Stomach (tissue), 8 donors: ENCODE measurements at regions not wholly inside any gene's neighbourhood (a gene's known extent, or its start where the extent isn't known, plus 50 kb on each side); places are given as distances from the start of the nearest gene placed in this dataset.
A peak's percentile ranks its signal among the peaks of the same experiment; 100 is the strongest.

Experiments used
- DNase-seq, 2 donors: peaks; one replicate each; pipeline versions ENCODE4 v3.0.0 to v3.0.0-alpha.2; 2013 to 2019
- H3K27ac ChIP-seq, 5 donors: fragments of 200-600 bp in 4 of 5; sonication (generic) in 4 of 5; one replicate each; pipeline ENCODE4 v1.5.1; 2013 to 2019; ENCODE audit warnings: mild to moderate bottlenecking in 1 of 5, moderate library complexity in 1 of 5
- H3K27me3 ChIP-seq, 3 donors: fragments of 200-600 bp; sonication (generic); one replicate each; pipeline ENCODE4 v1.5.1; 2017 to 2019; ENCODE audit warnings: mixed run types in 1 of 3
- H3K36me3 ChIP-seq, 4 donors: fragments of 200-600 bp; sonication (generic); 1 replicate in 3 of 4; 2 replicates in 1 of 4; pipeline ENCODE4 v1.5.1; 2016 to 2019
- H3K4me1 ChIP-seq, 4 donors: fragments of 200-600 bp; sonication (generic); one replicate each; pipeline ENCODE4 v1.5.1; 2016 to 2019
- H3K4me3 ChIP-seq, 4 donors: fragments of 200-600 bp; sonication (generic) in 3 of 4; one replicate each; pipeline ENCODE4 v1.5.1; 2016 to 2019; ENCODE audit warnings: mild to moderate bottlenecking in 1 of 4
- H3K9me3 ChIP-seq, 4 donors: fragments of 200-600 bp; sonication (generic); one replicate each; pipeline ENCODE4 v1.5.1; 2016 to 2019
- CTCF ChIP-seq, 7 experiments: fragments of 450-650 bp in 4 of 7; fragments of 200-600 bp in 3 of 7; sonication (generic) in 3 of 7; IDR thresholded peaks; one replicate each; pipeline ENCODE4 v1.5.1; 2016 to 2019; ENCODE audit warnings: antibody characterized with exemption in 7 of 7, control low read depth in 2 of 7, mild to moderate bottlenecking in 1 of 7
- EP300 ChIP-seq: sonication (generic); formaldehyde crosslinking; IDR thresholded peaks from one replicate; pipeline ENCODE4 v1.6.1; 2017; ENCODE audit warnings: antibody characterized with exemption
- POLR2A ChIP-seq, 4 donors: fragments of 450-650 bp; IDR thresholded peaks; one replicate each; pipeline ENCODE4 v1.6.1; 2016; ENCODE audit warnings: antibody characterized with exemption in 4 of 4, control low read depth in 2 of 4, mild to moderate bottlenecking in 1 of 4, moderate library complexity in 1 of 4
- POLR2AphosphoS5 ChIP-seq, 3 donors: sonication (generic); formaldehyde crosslinking; IDR thresholded peaks; one replicate each; pipeline ENCODE4 v1.6.1; 2016; ENCODE audit warnings: antibody characterized with exemption in 3 of 3
- WGBS, 5 donors: extraction: QIAGEN DNeasy Blood & Tissue Kit in 3 of 5; methylation state at CpG; one replicate each; pipeline versions ENCODE4 v1.1.5 to v1.1.7; 2013 to 2018; 5-methylcytosine and 5-hydroxymethylcytosine counted together
- intact Hi-C: fragments of 100-400 bp; cut with DNase I; formaldehyde crosslinking; loops from one replicate; pipeline ENCODE4 v1.15.1; 2023; ENCODE audit warnings: low total_unique reads
- donor health status: healthy with polysubstance abuse.
- donor health status: Bipolar disorder and iron deficiency.
- donor health status: healthy.

DNA sequence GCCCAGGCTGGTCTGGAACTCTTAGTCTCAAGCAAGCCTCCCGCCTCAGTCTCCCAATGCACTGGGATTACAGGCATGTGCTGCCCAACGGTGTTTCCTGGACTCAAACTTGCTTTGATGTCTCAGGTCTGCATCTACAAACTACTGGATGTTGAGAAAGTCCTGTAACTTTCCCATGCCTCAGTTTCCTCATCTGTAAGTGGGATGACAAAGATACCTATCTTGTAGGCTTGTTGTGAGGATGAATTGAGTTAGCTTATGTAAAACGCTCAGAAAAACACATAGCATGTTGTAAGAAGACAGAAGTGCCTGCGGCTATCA is 63.6 kb upstream of the NUDT4 start:
- DNase-seq = no peak
- Histone ChIP-seq H3K27me3 (no peaks in the 10 kb centered on the region), H3K27ac (no peak overlapping the region), H3K4me3 (no peak overlapping the region), H3K36me3 (no peaks in the 10 kb centered on the region), H3K9me3 (no peaks in the 10 kb centered on the region), H3K4me1 (peaks cover 5 to 9% (median 8%) of the 10 kb centered on the region in 4 donors)
- intact Hi-C loops = no loop called here
- WGBS, 5 donors = 68 to 89% (median 77%) methylated on average over 4 of the region's 4 CpGs
- TF ChIP-seq EP300 (no peak), POLR2AphosphoS5 (IDR thresholded peaks at IDR 0.05) (no peak), CTCF (IDR thresholded peaks at IDR 0.05) (no peak), POLR2A (IDR thresholded peaks at IDR 0.05) (no peak)

DNA sequence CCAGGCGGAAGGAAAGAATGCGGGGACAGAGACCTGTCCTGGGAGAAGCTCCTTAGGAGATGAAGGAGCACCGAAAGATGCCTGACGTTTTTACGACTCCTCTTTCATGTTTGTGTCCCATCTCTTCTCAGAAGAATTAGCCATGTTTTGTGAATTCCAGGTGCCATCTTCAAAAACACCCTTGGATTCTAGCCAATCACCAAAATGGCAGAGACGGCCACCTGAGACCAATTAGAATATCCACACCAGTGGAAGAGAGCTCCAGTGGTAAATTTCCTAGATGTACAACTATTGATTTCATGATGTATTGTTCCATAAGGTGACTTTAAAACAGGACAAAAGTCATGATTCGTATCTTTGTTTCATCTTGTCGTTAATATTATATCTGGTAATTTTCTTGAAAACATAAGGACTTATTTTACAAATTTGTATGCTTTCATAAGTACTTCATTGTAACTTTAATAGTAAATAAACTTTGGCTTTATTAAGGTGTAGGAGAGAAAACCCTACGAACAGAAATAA is 62.3 kb upstream of the NUDT4 start:
- intact Hi-C loops = no loop called here
- Histone ChIP-seq H3K4me1 (peaks cover 5 to 18% (median 8%) of the 10 kb centered on the region in 4 donors), H3K36me3 (no peaks in the 10 kb centered on the region), H3K27me3 (no peaks in the 10 kb centered on the region), H3K4me3 (no peak overlapping the region), H3K27ac (peak overlapping the region in 1 of 5 donors; percentile 1), H3K9me3 (no peaks in the 10 kb centered on the region)
- 79 to 89% (median 86%) methylated on average over 9 of the region's 9 CpGs for WGBS, 5 donors
- DNase-seq = no peak
- TF ChIP-seq POLR2AphosphoS5 (IDR thresholded peaks at IDR 0.05) (no peak), POLR2A (IDR thresholded peaks at IDR 0.05) (no peak), EP300 (no peak), CTCF (IDR thresholded peaks at IDR 0.05) (no peak)

- Histone ChIP-seq H3K4me3 (no peak overlapping the region), H3K4me1 (peaks cover 5 to 18% (median 8%) of the 10 kb centered on the region in 4 donors), H3K9me3 (no peaks in the 10 kb centered on the region), H3K36me3 (no peaks in the 10 kb centered on the region), H3K27ac (peak overlapping the region in 1 of 5 donors; percentile 1), H3K27me3 (no peaks in the 10 kb centered on the region)
- intact Hi-C loops = no loop called here
- WGBS, 5 donors = 26 to 31% (median 30%) methylated on average over 4 of the region's 4 CpGs
- peak in 1 of 2 donors; percentile 25 for DNase-seq
- TF ChIP-seq EP300 (no peak), POLR2AphosphoS5 (IDR thresholded peaks at IDR 0.05) (no peak), POLR2A (IDR thresholded peaks at IDR 0.05) (no peak), CTCF (IDR thresholded peaks at IDR 0.05) (no peak)
Observed at GRCh38 chr12:93315907-93316622, 61.7 kb upstream of the NUDT4 start.

- no peak for TF ChIP-seq CTCF (IDR thresholded peaks at IDR 0.05)
- Histone ChIP-seq H3K9me3 (no peaks in the 10 kb centered on the region), H3K4me1 (peaks cover 5 to 18% (median 8%) of the 10 kb centered on the region in 4 donors), H3K4me3 (no peak overlapping the region), H3K27me3 (no peaks in the 10 kb centered on the region), H3K27ac (no peak overlapping the region), H3K36me3 (no peaks in the 10 kb centered on the region)
- DNase-seq = no peak
- 78 to 100% (median 100%) methylated on average over 1 of the region's 1 CpG for WGBS, 5 donors
- intact Hi-C loops = no loop called here
Observed at GRCh38 chr12:93316623-93316971, 61.1 kb upstream of the NUDT4 start.
